ENCODE measurements at regions not wholly inside any gene's neighbourhood (a gene's known extent, or its start where the extent isn't known, plus 50 kb on each side); places are given as distances from the start of the nearest gene placed in this dataset.

DNA sequence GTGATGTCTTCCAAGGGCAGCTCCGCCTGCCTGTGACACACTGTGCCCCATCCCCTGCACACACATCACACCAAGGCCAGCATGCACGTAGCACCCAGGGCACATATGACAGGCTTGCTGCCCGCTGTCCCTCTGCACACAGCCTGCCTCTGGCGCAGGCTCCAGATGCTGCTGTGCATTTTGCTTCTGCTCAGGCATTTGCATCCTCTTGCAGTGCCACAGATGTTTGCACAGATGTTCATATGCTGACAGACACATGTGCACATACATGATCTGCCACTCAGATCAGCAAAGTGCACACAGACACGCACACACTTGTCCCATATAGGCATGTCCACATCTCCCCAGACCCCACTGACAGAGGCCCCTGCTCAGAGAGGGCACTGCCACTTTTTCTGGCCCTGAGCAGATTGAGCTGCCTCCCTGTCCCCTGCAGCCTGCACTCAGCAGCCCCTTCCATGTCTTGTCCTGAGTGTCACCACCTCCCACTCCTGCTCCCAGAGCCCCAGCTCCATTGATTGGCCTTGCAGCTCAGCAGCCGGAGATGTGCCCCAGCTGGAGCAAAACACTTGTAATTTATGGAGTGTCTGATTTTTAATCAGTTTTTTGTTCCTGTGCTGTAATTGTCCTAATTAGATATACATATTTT is 115.1 kb upstream of the RPL38 start:
- no peak for DNase-seq

DNA sequence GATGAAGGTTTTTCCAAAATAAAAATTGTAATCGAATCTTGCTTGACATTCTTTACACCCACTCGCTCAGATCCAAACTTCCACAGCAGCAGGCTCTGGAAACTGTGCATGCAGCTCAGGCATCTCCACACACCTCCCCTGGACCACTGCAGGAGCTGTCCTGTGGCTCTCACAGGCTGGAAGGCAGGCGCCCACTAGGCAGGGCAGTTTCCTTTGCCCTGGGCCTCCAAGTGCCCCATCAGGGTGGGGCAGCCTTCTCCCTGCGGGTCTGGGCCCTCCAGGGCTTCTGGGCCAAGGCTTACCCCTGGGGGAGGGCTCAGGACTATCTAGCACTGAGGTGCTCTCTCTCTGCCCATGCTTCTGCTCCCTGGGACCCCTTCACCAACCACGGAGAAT is 114.5 kb upstream of the RPL38 start:
- DNase-seq = no peak

DNA sequence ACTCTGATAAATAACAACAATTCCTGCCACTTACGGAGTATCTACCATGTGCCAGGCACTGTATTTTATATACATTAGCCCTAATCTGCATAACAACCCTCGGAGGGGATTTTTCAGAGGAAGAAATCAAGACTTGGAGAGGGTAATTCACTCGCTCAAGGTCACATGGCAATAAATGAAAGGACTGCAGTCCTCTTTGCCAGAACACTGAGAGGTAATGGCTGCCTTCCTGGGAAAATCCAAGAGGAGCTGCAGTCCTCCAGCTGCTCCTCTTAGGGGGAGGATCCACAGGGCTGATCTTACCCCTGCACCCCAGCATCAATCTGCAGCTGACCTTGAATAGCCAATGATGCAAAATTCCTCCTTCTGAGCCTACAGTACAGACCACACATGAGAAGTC is 114.1 kb upstream of the RPL38 start:
- DNase-seq = no peak

DNA sequence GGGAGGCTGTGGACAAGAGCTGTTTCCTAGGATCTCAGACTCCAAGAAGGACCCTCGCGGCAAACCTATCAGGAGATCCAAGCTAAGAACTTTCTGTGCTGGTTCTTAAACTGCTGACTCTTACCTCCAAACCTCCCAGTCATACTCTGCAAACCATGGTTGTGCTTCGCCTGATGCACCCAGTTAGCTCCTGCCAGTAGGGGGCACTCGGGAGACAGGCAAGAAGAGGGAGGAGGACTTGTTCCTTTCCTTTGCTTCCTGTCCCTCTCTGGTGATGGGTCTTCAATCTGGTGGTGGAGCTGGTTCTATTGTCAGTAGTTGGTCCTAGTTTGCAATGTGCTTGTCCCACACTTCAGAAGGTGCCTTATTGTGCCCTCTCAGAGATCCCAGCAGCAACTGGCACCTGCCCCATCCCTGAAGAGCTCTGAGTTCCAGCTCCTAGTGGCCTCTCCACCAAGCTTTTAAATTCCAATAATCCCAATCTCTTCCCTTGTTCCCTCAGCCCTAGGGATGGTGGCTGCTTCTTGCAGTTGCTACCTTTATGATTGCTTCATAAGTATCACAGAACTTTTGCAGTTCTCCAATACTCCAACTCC is 113.5 kb upstream of the RPL38 start:
- DNase-seq = no peak

DNA sequence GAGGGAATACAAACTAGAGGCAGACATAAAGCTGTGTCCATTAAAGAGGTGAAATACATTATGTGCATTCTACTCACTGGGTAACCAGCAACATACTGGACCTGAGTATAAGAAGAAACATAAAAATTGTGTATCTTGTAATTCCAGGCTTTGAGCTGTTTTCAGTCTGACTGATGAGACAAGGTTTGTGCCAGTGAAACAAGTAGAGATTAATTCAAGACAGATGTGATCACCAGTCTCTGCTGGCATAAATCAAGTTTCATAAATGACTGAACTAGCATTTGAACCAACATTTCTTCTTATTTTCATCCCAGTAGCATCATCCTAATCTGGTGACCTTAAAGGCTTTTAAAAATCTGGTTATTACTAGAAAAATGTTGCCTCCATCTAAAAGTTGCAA is 108.8 kb upstream of the RPL38 start:
- no peak for DNase-seq

DNA sequence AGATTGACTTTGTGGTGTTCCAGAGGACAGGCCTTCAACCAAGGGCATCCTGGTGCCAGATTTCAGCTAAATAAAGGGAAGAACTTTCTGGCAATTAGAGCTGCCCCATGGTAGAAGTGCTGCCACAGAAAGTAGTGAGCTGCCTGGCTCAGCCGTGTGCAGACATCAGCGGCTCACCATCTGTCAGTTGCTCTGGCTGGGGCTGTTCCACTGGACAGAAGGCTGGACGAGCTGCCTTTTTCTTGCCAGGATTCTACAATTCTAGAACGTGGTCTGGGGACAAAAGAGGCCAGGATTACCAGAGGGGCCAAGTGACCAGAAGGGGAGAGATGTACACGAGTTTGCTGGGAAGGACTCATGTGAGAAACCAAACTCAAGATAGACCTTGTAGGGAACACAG is 107.0 kb upstream of the RPL38 start:
- no peak for DNase-seq

DNA sequence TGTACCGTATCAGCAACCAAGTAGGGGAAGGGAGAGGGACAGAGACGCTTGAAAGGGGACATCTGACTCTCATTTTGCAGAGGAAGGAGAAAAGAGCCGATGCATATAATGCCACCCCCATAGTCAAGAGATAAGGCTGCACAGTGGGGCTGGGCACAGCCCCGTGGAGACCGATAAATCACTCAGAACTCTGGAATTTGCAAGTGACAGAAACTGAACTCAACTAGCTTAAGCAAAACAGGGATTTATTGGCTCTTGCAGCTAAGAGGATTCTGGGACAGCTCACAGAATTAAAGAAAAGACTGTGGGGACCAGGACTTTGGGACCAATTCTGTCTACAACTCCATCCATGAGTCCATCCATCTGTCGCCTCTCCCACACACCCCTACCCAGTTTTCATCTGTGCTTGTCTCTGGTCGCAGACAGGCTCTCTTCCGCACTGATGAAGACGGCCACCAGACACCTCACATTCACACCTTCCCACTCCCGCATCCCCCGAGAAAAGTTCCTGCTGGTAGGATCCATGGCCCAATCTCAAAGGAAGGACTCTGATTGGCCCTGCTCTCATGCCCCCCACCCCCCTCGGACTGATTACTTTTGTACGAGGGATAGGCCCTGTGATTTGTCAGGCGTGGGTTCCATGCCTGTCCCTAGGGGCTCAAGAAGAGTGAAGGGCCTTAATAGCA is 105.9 kb upstream of the RPL38 start:
- peak; percentile 39 for DNase-seq

DNA sequence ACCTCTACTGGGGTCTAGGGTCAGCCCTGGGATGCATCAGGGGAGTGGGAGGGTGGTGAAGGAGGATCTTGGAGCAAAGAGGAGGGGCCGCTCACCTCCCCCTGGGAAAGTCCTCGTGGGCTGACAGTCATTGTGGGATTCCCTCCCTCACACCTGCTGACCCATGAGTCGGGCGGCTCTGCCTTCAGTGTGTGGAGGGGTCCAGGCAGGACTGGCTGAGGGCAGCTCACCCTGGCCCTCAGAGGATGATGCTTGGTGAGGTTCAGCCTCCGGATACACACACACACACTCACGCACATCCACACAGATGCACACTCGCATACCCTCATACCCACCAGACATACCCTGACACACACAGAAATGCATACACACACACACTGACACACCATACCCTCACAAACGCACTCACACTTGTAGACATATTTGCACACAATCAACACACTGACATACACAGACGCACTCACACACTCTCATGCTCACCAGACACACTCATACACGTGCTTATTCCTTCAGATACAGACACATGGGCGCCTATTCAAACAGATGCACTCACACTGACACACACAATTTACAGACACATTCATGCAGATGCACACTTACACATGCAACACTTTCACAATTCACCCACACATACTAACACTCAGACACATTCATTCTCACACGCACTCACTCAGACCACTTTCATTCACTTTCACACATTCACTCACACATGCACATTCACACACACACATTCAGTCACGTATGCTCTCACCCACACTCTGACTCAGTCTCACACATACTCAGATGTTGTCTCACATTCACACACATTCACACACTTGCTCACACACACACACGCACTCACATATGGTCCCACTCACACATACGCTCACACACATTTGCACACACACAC is 105.1 kb upstream of the RPL38 start:
- DNase-seq = no peak

DNA sequence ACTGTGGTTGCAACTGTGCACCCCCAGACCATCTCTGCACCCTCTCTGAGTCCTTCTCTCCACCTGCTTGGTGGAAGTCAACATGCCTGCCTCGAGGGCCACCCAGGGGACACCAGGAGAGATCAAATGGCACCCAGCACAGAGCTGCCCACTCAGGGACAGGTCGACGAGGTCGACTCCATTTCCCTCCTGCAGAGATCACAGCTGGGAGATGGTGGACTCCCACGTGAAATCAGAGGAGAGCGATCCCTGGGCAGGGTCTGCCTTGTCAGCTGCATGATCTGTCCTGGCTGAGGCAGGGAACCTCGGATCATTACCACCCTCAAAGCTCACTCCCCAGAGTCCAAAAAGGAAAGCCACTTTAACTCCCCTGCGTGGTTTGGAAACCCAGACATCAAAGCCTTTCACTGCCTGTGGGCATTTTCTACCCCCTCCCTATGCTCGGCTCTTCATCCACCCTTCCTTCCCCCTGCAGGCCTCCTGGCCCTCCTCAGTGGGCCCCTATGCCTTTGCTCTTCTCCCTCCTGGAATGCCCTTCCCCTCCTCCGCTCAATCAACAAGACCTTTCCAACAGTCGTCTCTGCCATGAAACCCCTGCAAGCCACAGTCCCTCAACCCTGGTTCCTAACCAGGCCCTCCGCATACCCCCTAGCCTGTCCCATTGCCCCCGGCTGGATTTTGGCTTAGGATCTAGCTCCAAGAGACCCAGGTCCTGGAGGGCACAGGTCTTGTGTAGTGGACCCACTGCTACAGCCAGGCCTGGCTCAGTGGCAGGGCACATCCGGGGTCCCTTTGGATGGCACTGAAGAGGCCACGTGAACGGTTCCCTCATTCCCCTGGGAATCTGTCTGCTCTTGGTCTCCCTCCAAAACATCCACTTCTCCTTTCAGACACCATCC is 103.8 kb upstream of the RPL38 start:
- no peak for DNase-seq

DNA sequence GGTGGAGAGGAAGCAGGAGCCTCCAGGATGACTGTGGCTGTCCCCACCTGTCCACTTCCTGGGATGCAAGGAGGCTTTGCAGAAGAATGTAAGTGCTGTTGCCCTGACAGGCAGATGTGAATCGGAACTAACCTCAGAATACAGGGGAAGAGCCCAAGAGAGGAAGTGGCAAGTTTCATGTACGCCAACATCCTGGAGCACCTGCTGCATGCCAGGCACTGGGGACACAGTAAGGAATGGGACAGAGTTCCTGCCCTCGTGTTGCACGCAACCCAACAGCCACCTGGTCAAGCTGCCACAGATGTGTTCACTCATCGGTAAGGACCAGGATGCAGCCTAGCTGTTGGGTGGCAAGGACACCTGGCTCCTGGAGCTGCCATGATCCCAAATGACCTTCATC is 98.6 kb upstream of the RPL38 start:
- no peak for DNase-seq

DNA sequence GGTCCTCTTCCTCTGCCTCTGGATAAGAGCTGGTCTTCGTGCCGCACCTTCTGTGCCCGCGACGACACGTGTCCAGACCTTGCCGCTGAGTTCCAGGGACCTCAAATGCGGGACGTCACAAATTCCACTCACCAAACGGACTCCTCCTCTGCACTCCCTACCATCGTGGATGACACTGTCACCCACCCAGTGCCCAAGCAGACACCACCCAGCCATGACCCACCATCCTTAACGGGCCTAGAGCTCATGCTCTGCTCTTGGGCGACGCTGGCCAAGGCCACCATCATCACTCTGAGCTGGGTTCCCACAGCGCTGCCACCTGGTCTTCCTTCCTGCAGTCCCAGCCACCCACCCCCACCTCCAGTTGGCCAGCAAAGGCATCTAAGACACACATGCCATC is 96.4 kb upstream of the RPL38 start:
- no peak for DNase-seq

DNA sequence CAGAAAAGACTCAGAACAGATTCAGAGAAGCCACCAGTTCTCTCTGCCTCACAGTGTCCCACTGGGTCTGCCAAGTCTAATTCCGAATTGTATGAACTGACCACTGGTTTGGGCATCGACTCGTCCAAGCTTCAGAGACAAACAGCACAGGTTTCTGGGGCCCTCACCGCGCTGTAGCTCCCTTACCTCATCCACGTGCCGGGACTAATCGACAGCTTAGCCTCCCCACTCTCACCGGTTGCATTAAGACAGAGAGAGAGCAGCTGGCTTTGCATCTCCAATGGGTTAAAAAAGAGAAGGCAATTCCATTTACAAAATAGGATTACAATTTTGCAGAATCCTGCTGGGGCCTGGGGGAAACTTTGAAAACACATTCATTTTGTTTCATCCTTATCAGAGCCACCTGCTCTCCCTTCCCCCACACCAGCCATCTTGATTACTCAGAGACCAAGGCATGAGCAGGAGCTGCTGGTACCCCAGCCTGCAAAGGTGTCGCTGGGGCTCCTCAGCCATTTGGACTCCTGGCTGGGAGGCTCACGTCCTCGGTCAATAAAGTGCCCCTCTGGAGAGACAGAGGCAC is 95.3 kb upstream of the RPL38 start:
- no peak for DNase-seq

DNA sequence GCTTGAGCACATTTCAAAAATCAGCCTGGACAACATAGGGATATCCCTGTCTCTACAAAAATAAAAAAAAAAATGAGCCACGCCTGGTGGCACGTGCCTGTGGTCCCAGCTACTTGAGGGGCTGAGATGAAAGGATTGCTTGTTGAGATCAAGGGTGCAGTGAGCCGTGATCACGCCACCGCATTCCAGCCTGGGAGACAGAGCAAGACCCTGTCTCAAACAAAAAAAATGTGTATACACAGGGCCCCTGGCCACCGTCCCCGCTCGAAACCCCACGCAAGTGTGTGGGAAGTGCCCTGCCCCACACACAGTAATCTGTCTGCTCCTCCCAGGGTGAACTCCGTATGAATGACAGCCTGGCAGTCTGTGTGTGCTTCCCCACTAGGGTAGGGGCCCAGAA is 93.0 kb upstream of the RPL38 start:
- no peak for DNase-seq

DNA sequence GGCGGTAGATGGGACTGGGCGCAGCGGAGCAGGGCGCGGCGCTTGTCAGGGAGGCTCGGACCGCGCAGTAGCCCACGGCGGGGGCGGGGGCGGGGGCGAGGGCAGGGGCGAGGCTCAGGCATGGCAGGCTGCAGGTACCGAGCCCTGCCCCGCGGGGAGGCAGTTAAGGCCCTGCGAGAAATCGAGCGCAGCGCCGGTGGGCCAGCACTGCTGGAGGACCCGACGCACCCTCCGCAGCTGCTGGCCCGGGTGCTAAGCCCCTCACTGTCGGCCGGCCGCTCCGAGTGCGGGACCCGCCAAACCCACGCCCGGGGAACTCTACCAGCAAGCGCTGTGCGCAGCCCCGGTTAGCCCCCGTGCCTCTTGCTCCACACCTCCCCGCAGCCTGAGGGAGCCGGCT is 90.2 kb upstream of the RPL38 start:
- no peak for DNase-seq

DNA sequence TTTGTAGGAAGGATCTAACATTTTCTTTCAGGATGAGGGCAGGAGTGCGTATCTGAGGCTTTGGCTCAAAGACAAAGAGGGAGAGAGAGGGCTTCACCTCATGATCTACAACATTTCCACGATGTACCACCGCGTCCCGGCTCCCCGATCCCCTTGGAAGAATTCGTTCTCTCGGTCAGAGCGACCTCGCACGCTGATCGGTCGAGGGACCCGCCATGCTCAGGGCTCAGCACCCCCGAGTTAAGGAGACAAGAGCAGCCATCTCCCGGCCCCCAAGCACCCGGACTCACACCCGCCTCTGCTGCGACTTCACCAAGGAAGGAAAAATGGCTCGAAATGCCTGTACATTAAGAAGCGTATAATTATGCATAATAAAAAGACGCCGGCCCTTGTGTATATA is 89.5 kb upstream of the RPL38 start:
- DNase-seq = no peak

DNA sequence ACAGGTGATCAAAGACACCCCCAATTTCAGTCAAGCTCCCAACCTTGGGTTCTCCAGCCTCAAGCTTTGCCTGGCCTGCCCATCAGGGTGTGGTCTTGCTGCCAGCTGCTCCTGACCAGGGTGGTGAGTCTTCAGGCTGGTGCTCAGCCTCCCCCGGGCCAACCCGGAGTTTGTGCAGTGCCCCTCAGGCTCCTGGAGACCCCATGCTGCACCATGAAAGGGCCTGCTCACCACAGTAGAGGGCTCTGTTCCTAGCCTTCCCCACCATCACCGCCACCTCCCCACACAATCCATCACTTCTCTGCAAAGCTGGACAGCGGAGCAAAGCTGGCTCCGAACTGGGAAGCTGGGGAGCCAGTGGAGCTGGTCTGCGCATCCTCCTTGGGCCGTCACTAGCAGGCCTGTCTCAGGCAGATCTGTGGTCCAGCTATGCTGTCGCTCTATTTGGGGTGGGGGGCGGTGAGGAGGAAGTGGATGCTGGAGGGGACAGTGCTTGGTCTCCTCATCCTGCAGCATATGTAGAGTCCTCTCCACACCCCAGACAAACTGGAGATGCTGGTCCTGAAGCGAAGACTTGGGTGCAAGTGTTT is 88.5 kb upstream of the RPL38 start:
- no peak for DNase-seq

DNA sequence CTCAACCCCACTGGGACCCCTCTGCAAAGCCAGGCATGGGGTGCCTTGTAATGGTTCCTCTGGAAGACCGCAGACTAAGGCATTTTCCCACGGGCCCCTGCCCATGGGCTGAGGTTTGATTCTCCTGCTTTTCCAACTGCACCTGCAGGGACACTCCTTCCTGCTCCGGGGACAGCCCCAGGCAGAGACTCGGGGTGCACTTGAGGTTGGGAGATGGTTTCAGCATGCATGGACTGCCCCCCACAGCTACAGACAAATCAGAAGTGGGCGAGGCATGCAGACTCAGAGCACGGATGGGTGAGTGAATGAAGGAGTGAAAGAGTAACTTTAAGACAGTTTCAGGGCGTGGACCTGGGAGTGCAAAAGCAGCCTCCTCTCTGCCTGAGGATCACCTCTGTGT is 87.9 kb upstream of the RPL38 start:
- DNase-seq = no peak

DNA sequence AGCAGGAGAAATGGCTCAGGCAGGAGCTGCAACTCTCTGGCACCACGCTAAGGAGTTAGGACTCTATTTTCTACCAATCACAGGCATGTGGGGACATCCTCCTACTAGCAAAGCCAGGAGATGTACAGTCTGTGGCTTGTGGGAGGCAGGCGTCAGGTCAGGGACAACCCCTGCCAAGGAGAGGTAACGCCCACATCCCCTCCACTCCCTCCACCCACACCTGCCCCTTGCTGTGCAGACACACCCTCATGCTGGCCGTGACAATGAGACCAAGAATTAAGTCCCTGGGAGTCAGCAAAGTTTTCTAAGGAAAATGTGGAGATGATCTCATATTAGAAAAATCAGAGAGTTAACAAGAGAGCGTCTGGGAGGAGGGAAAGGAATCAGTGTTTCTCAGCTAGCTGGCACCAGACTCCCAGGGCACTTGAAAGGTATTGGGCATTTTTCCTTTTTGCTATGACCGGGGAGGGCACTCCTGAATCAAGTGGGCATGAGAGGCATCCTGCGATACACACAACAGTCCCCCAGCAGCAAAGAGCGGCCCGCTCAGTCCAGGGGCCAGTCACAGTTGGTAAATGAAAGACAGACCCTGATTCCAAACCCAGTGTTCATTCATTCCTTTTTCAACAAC is 87.3 kb upstream of the RPL38 start:
- DNase-seq = no peak

DNA sequence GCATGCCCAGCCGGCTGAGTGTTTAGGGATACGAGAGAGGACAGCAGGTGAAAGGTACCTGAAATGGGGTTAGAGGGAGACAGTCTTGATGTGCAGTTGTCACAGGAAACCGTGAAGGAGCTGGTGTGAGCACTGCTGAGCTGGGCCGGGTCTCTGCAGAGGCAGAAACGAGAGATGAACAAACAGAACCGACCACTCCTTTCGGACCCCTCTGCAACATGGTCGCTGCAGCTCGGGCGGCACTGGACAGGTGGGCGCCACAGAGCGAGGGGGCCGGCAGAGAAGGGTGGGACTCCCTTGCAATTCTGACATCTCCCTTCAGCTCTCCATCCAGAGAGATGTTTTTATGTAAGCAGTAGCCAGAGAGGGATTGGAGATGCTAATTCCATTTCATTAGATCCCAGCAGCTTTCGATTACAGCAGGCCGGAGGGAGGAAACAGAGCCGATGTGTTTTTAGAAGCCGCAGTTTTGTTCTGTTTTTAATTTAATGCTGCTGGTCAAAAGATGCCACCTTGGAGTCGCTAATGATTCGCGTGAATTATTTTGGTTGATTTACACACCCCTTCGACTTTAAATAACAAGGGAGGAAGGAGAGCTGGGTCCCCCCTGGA is 86.3 kb upstream of the RPL38 start:
- DNase-seq = no peak

DNA sequence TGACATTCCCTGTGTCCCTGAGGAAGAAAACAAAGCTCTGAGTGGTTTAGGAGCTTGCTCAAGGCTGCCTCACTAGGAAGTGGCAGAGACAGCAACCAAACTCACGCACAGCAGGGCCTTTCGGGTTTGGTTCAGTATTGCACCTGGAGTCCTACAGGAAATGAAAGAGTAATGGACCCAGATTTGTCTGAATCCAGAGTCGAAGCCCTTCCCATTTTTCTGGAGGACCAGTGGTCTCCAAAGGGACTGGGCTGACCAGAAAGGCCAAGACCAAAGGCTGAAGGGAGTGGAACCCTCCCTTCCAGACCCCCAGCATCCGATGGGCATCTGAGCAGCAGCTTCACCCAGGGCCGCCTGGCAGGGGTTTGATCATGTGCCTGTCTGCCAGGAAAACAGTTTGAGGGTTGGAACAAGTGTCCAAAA is 85.5 kb upstream of the RPL38 start:
- no peak for DNase-seq
